GM21825 (cell line): ENCODE measurements at regions not wholly inside any gene's neighbourhood (a gene's known extent, or its start where the extent isn't known, plus 50 kb on each side); places are given as distances from the start of the nearest gene placed in this dataset.

ENCODE experiments used
- ATAC-seq: cut with Tn5 transposase; IDR thresholded peaks from one replicate; pipeline ENCODE4 v1.9.1; 2021; ENCODE audit warnings: mild to moderate bottlenecking, moderate library complexity; ENCODE audit not compliant: unreplicated experiment

DNA sequence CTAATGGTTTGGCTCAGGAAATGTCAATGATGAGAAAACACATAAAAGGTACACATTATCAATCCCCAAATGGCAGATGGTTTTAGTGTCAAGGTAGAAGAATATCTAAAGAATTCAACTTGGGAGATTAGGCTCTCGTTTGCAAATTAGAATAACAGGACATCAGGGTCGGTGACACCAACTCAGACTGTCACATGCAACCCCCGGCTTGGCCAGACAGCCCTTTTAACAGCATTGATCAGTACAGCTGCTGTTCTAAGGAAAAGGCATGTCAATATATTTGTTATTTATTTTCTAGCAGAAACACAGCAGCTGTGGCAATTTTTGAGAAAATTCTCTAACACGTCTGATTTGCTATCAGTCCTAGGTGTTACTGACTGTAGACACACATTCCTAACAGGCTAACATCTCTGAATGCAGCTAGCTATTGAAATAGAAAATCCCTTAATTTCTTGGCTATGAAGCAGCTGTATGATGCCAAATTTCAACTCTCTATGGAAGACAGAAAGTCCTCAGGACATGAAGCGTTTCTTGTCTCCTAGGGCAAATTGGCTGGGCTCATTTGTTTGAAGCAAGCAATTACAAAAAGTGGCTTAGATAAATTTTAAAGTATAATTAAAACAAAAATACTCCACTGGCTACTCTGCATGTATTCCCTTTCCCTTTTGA, 269.0 kb upstream of the CXXC4 start:
- no peak for ATAC-seq

- no peak for ATAC-seq
Observed at GRCh38 chr4:104766676-104767075, 272.0 kb upstream of the CXXC4 start.

- peak; percentile 81 for ATAC-seq
Observed at GRCh38 chr4:104772849-104773248, 278.2 kb upstream of the CXXC4 start.

DNA sequence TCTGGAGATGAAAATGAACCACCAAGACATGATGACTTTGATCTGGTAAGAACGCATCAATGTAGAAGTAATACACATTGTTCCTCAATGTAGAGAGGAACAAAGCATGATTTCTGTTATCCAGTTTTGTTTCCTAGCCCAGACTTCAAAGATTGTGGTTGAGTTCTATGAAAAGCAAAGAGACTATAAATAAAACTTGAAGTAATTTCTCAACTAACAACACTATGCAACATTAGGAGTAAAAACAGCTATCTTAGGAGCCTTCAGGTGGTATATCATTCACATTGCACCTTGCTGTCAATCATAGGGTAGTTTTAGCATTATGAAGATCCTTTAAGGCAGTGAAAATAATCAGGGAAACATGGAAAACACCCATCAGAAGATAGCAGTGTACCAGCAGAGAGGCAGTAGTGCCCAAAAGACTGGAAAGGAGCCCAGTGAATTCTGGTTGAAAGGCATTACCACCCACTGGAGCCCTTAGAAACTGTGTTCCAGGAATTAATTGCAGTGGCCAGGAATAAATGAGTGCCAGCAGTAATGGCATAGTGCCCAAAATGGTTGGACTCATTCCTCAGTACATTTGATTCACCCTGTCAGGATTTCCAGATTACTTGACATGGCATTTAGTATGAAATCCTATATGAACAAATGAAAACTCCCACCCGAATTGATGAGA, 300.7 kb upstream of the CXXC4 start:
- ATAC-seq = no peak

- ATAC-seq = no peak
Observed at GRCh38 chr4:104811727-104812126, 317.0 kb upstream of the CXXC4 start.

DNA sequence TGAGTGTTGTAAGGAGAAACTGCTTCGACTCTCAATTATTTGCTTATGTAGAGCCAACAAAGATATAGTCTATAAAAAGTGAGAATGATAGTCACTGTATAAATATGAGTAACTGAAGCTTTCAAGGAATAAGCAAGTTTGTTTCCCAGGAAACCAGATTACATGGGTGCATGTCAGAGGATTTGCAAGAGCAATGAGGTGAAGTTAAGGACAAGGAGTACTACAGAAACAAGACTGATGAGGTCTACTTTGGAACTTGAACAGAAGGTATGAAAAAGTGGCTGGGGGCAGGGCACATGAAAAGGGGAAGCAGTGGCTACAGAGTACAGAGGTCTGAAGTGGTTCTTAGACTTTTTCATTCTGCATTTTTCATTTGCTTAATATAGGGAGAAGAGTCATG, 321.0 kb upstream of the CXXC4 start:
- ATAC-seq = peak; percentile 56

GRCh38 chr4:104818579-104818978, 323.9 kb upstream of the CXXC4 start:
- no peak for ATAC-seq

DNA sequence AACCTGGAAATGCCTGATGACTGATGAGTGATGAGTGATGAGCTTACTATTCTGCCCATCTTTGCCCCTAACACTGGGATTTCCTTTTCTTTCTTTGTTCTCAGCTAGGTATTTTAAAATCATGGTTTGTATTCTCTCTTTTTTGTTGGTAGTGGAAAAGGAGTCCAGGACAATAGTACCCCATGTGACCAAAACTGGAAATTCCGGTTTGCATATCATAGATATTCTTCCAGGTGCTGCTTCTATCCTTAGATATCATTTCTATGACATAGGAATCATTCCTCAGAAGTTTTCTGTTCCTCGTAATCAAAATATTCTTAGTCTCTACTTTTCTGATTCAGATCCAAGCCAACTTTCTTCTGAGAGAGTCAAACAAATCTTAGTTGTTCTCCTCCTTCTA, 320.5 kb upstream of the TET2 start:
- no peak for ATAC-seq

- no peak for ATAC-seq
Observed at GRCh38 chr4:104829761-104830160, 316.9 kb upstream of the TET2 start.

DNA sequence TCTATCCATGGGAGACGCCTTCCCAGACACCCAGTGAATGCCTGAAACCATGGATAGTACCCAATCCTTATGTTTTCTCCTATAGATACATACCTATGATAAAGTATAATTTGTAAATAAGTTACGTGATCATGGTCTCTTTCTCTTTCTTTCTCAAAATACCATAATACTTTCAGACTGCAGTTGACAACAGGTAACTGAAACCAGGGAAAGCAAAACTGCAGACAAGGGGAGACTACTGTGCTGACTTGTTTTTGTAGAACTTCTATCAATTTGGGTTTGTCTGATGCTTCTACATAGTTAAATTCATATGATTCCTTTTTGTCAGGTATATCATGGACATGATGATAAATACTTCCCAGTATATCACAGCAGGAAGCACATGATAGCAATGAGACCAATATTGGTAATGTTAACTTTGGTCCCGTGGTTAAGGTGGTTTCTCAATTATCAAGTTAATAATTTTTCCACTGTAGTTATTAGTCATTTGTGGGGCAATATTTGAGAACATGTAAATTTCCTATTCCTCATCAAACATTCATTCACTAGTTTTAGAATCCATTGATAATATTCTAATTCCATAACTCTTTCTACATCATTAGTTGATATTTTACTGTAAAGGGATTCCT, 298.0 kb upstream of the TET2 start:
- no peak for ATAC-seq

DNA sequence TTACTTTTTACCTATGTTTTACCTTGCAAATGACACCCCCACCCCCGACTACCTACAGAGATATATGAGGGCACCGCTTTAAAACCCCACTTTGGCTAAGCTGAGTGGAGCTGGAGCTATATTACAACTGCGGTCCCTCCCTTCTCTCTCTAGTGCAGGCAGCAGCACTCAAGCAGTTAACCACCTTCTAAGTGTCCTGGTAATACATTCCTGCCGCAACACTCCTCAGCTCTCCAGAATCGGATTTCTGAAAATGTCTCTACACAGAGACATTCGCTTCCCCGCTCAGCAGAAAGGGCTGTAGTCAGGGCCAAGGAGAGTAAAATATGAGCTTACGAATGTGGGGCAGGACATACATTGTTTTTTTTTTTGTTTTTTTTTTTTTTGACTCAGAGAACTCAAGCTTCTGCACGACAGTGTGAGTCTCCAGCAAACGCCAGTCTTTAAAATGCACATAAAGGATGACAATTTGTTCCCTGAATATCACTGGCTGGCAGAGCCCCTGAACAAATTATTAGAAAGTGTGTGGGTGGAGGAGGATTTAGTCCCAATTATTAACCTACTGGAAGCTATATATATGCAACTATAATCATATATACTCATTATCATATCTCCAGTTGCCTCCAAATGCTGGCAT, 287.0 kb upstream of the TET2 start:
- ATAC-seq = no peak

DNA sequence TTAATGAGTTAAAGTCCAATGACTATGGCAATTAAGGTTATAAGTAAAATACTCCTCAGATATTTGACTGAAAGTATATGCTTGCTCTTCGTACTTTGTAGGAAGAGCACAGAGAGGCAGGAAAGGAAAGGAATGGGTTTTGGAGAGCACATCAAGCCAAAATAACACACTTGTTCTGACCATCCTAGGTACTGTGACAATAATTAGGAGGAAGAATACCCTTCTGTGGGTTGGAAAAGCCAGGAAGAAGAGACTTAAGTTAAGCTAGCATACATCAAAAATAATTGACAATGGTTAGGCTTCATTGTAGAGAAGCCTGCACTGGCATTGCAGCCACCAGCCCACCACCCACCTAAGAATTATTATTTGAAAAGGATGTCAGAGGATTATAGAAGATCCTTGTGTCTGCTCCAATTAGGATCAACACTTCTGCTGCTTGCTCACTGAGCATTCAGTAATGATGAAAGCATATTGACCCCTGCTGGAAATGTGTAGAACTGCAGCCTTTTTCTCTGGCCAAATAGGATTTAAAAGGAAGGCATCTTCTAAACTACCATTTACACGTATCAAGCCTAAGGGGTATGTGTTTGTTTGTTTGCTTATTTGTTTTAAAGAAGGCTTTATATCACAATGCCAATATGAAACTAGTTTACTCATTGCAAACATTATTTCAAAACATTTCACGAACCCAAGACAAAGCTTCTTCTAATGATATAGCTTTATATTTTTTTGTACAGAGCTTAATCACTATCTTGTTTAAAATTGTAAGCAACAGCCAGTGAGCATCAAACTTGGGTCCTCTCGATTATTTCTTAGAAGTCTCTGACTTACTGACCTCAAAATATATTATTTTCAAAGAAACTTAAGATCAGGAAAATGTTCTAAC, 286.2 kb upstream of the TET2 start:
- no peak for ATAC-seq

DNA sequence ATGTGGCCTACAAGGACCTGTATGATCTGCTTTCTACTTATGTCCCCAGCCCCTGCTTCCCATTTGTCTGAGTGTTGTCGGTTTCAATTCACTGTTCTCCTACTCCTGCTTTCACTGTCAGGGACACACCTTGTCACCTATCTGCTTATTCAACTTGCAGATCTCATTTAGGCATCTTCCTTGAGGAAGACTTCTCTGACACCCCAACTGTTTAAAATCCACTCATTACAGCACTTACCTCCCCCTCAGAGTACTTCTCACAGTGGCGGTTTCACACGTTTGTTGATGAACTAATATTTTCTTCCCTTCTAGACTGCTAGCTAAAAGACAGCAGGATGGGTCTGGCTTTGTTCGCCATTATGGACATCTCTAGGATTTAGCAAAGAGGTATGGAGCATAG, 279.9 kb upstream of the TET2 start:
- no peak for ATAC-seq

GRCh38 chr4:104868533-104868932, 278.1 kb upstream of the TET2 start:
- peak; percentile 21 for ATAC-seq

DNA sequence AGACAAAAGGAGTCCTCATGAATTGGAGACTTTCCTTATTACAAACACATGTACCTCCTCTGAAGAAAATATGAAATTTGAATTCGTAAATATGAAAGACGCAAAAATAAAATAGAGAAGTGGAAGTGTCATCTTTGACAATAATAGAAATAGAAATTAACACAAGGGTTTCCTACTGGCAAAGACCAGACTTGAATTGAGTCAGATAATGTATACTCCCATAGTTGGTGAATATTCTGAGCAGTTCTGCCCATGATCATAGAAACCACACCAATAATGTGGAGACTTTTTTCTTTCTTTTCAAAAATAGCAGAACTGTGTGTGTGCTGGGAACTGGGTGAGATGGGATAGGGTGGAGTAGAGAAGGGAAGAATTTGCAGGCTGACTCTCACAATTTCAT, 277.7 kb upstream of the TET2 start:
- peak; percentile 97 for ATAC-seq

GRCh38 chr4:104869831-104870230, 276.8 kb upstream of the TET2 start:
- no peak for ATAC-seq

GRCh38 chr4:104870495-104871233, 276.0 kb upstream of the TET2 start:
- peak; percentile 32 for ATAC-seq

- ATAC-seq = no peak
Observed at GRCh38 chr4:104878936-104879335, 267.7 kb upstream of the TET2 start.

DNA sequence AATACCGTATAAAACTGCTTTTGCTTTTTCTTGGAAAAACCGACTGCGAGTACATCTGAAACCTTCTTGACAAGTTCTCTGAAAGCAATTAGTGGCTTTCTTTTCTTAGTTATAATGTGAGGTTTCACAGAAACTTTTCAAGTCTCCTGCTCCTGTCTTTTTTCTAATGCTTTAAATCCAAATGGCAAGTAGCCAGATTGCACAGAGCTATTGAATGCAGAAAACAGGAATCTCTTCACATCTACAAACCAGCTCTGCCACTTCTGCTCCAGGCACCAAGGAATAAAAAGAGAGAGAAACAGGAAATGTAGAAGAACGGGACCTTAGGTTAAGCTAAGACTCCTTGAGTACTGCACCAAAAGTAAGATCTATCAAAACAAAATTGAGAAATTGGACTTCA, 267.3 kb upstream of the TET2 start:
- no peak for ATAC-seq

DNA sequence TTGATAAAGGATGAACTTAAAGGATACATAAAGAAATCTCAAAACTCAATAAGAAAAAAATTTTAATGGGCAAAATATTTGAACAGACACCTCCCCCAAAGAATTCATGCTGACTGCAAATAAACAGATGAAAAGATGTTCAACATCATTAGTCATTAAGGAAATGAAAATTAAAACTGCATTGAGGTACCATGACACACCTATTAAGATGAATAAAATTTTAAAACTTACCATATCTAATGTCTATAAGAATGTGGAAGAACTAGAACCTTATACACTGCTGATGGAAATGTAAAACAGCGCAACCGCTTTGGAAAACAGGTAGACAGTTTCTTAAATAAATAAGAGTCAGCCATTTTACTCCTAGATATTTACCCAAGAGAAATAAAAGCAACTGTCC, 266.8 kb upstream of the TET2 start:
- no peak for ATAC-seq
